DOHH2 (cell line): ENCODE measurements at regions not wholly inside any gene's neighbourhood (a gene's known extent, or its start where the extent isn't known, plus 50 kb on each side); places are given as distances from the start of the nearest gene placed in this dataset.

Source experiments
- H3F3A ChIP-seq: fragments of 200-600 bp; sonication (generic), shearing (Covaris generic); 2 replicates; pipeline ENCODE4 v1.6.0; 2016; ENCODE audit warnings: antibody characterized with exemption, mild to moderate bottlenecking; ENCODE audit not compliant: control insufficient read depth, insufficient read depth
- H3K27ac ChIP-seq: fragments of 200-600 bp; sonication (generic); 2 replicates; pipeline ENCODE4 v1.5.1; 2014; ENCODE audit warnings: low read depth, mild to moderate bottlenecking, low read length, moderate library complexity
- H3K27me3 ChIP-seq: fragments of 200-600 bp; sonication (generic); 2 replicates; pipeline ENCODE4 v1.6.1; 2014; ENCODE audit warnings: mild to moderate bottlenecking, low read length, mixed read lengths; ENCODE audit not compliant: control insufficient read depth
- H3K36me3 ChIP-seq: fragments of 200-600 bp; sonication (generic); 2 replicates; pipeline ENCODE4 v1.6.1; 2014; ENCODE audit warnings: mild to moderate bottlenecking, low read length, moderate library complexity, mixed read lengths; ENCODE audit not compliant: control insufficient read depth
- H3K4me1 ChIP-seq: fragments of 200-600 bp; sonication (generic); 2 replicates; pipeline ENCODE4 v1.6.1; 2014; ENCODE audit warnings: mild to moderate bottlenecking, low read length, mixed read lengths; ENCODE audit not compliant: control insufficient read depth
- H3K4me2 ChIP-seq: fragments of 200-600 bp; sonication (generic); 2 replicates; pipeline ENCODE4 v1.6.0; 2014; ENCODE audit warnings: mild to moderate bottlenecking, low read length, moderate library complexity
- H3K4me3 ChIP-seq: fragments of 200-600 bp; sonication (generic); 2 replicates; pipeline ENCODE4 v1.5.1; 2014; ENCODE audit warnings: mild to moderate bottlenecking, low read length, mixed read lengths
- H3K79me2 ChIP-seq: fragments of 200-600 bp; sonication (generic); 2 replicates; pipeline ENCODE4 v1.6.1; 2014; ENCODE audit warnings: mild to moderate bottlenecking, low read length, mixed read lengths; ENCODE audit not compliant: control insufficient read depth
- H3K9me2 ChIP-seq: fragments of 200-600 bp; sonication (generic); replicated peaks from 2 replicates; pipeline ENCODE4 v1.6.1; 2014; ENCODE audit warnings: mild to moderate bottlenecking, low read length, mixed read lengths; ENCODE audit not compliant: control insufficient read depth
- H3K9me3 ChIP-seq: fragments of 200-600 bp; sonication (generic); 2 replicates; pipeline ENCODE4 v1.6.1; 2014; ENCODE audit warnings: antibody characterized with exemption, low read length, mixed read lengths; ENCODE audit not compliant: control insufficient read depth, insufficient read depth
- H4K20me1 ChIP-seq: fragments of 200-600 bp; sonication (generic); 2 replicates; pipeline ENCODE4 v1.6.0; 2014; ENCODE audit warnings: low read depth, mild to moderate bottlenecking, antibody characterized with exemption, low read length, moderate library complexity; ENCODE audit not compliant: control insufficient read depth, insufficient read depth
- CTCF ChIP-seq: fragments of 200-600 bp; sonication (generic); IDR thresholded peaks from one replicate; pipeline ENCODE4 v1.5.1; 2014; ENCODE audit warnings: antibody characterized with exemption, mild to moderate bottlenecking, low read depth, low read length; ENCODE audit not compliant: poor library complexity, severe bottlenecking
- EZH2phosphoT487 ChIP-seq: fragments of 200-600 bp; sonication (generic); IDR thresholded peaks from 2 replicates; pipeline ENCODE4 v1.6.1; 2017; ENCODE audit warnings: borderline replicate concordance, mild to moderate bottlenecking, antibody characterized with exemption, low read length, moderate library complexity, mixed read lengths

- no peaks in the 10 kb centered on the region for H3K9me3 ChIP-seq
- H3K4me2 ChIP-seq, result no peak overlapping the region
These were observed 526.0 kb downstream of the CCSER2 start for GRCh38 chr10:84854439-84854838.

GRCh38 chr10:84860855-84861254 is 532.5 kb downstream of the CCSER2 start:
- Histone ChIP-seq H3K4me2 (no peak overlapping the region), H3K4me1 (no peaks in the 10 kb centered on the region)

More at GRCh38 chr10:84854439-84854838, 526.0 kb downstream of the CCSER2 start:
- H4K20me1 ChIP-seq, result no peaks in the 10 kb centered on the region
- no peak overlapping the region for H3K4me3 ChIP-seq
- H3K27ac ChIP-seq, result no peak overlapping the region
- H3K79me2 ChIP-seq, result no peaks in the 10 kb centered on the region
- H3K36me3 ChIP-seq, result no peaks in the 10 kb centered on the region
- H3K4me1 ChIP-seq, result no peaks in the 10 kb centered on the region
- H3K27me3 ChIP-seq, result no peaks in the 10 kb centered on the region
- no peaks in the 10 kb centered on the region for H3F3A ChIP-seq
- TF ChIP-seq CTCF, result no peak
- TF ChIP-seq EZH2phosphoT487, result no peak
- no peaks in the 10 kb centered on the region for H3K9me2 ChIP-seq

GRCh38 chr10:84862551-84862950 is 534.2 kb downstream of the CCSER2 start:
- H3K9me2 ChIP-seq, result no peaks in the 10 kb centered on the region
- H3K27me3 ChIP-seq, result no peaks in the 10 kb centered on the region

More at GRCh38 chr10:84860855-84861254, 532.5 kb downstream of the CCSER2 start:
- H3K4me3 ChIP-seq, result no peak overlapping the region
- TF ChIP-seq CTCF, result no peak
- no peak for TF ChIP-seq EZH2phosphoT487
- no peaks in the 10 kb centered on the region for H3K9me3 ChIP-seq
- H3K79me2 ChIP-seq, result no peaks in the 10 kb centered on the region
- no peaks in the 10 kb centered on the region for H3K36me3 ChIP-seq
- H3K27ac ChIP-seq, result no peak overlapping the region
- H4K20me1 ChIP-seq, result no peaks in the 10 kb centered on the region
- no peaks in the 10 kb centered on the region for H3K27me3 ChIP-seq
- no peaks in the 10 kb centered on the region for H3F3A ChIP-seq
- H3K9me2 ChIP-seq, result no peaks in the 10 kb centered on the region

More at GRCh38 chr10:84862551-84862950, 534.2 kb downstream of the CCSER2 start:
- H3K4me2 ChIP-seq, result no peak overlapping the region
- H4K20me1 ChIP-seq, result no peaks in the 10 kb centered on the region
- H3K4me3 ChIP-seq, result no peak overlapping the region
- H3K9me3 ChIP-seq, result no peaks in the 10 kb centered on the region
- no peaks in the 10 kb centered on the region for H3K79me2 ChIP-seq
- no peaks in the 10 kb centered on the region for H3F3A ChIP-seq
- H3K4me1 ChIP-seq, result no peaks in the 10 kb centered on the region
- no peaks in the 10 kb centered on the region for H3K36me3 ChIP-seq
- H3K27ac ChIP-seq, result no peak overlapping the region
- TF ChIP-seq CTCF, result no peak
- TF ChIP-seq EZH2phosphoT487, result no peak
